Ishikawa (cell line): ENCODE measurements at regions not wholly inside any gene's neighbourhood (a gene's known extent, or its start where the extent isn't known, plus 50 kb on each side); places are given as distances from the start of the nearest gene placed in this dataset.

Experiments
- CEBPB ChIP-seq: IDR thresholded peaks from 2 replicates; pipeline ENCODE4 v1.6.1; 2012
- EGR1 ChIP-seq: IDR thresholded peaks from 2 replicates; pipeline ENCODE4 v1.6.1; 2012
- EP300 ChIP-seq: IDR thresholded peaks from 2 replicates; pipeline ENCODE4 v1.6.1; 2012; ENCODE audit warnings: borderline replicate concordance
- FOXM1 ChIP-seq: IDR thresholded peaks from 2 replicates; pipeline ENCODE4 v1.6.1; 2012; ENCODE audit warnings: low read depth, borderline replicate concordance
- NFIC ChIP-seq: IDR thresholded peaks from 2 replicates; pipeline ENCODE4 v1.6.1; 2012
- RAD21 ChIP-seq: IDR thresholded peaks from 2 replicates; pipeline ENCODE4 v1.6.1; 2012; ENCODE audit warnings: low read depth
- TAF1 ChIP-seq: IDR thresholded peaks from 2 replicates; pipeline ENCODE4 v1.6.1; 2012; ENCODE audit warnings: low read depth, mild to moderate bottlenecking
- TCF12 ChIP-seq: IDR thresholded peaks from 2 replicates; pipeline ENCODE4 v1.6.1; 2012; ENCODE audit warnings: low read depth
- TF ChIP-seq, protein P1 (sequence below): IDR thresholded peaks from 2 replicates; pipeline ENCODE4 v1.6.1; 2012
- TF ChIP-seq, protein P2 (sequence below): IDR thresholded peaks from 2 replicates; pipeline ENCODE4 v1.6.1; 2012
- TF ChIP-seq, protein P3 (sequence below): IDR thresholded peaks from 2 replicates; pipeline ENCODE4 v1.6.1; 2012; ENCODE audit warnings: low read depth, mild to moderate bottlenecking

DNA sequence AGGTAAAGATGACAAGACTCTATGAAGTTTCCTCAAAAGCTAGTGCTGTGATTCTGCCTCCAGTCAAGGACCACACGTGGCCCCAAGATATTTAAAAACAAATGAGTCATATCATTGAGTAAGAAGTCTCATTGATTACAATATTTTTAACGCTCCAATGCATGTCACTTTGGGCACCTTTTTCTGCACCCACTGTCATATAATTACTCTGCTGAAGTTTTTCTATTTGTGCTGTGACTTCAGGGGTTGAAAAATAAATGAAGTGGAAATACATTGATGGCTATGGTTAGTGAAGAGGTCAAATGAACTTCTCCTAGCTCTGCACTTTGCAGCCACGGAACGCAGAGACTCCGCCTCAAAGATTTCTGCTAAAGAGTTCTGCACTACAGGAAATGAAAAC is 344.3 kb upstream of the KYNU start:
- TF ChIP-seq TCF12 = no peak
- TF ChIP-seq, protein P1, sequence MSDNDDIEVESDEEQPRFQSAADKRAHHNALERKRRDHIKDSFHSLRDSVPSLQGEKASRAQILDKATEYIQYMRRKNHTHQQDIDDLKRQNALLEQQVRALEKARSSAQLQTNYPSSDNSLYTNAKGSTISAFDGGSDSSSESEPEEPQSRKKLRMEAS = no peak
- no peak for TF ChIP-seq EGR1
- no peak for TF ChIP-seq TAF1
- no peak for TF ChIP-seq FOXM1
- TF ChIP-seq, protein P2, sequence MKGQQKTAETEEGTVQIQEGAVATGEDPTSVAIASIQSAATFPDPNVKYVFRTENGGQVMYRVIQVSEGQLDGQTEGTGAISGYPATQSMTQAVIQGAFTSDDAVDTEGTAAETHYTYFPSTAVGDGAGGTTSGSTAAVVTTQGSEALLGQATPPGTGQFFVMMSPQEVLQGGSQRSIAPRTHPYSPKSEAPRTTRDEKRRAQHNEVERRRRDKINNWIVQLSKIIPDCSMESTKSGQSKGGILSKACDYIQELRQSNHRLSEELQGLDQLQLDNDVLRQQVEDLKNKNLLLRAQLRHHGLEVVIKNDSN = no peak
- TF ChIP-seq NFIC = no peak
- TF ChIP-seq, protein P3, sequence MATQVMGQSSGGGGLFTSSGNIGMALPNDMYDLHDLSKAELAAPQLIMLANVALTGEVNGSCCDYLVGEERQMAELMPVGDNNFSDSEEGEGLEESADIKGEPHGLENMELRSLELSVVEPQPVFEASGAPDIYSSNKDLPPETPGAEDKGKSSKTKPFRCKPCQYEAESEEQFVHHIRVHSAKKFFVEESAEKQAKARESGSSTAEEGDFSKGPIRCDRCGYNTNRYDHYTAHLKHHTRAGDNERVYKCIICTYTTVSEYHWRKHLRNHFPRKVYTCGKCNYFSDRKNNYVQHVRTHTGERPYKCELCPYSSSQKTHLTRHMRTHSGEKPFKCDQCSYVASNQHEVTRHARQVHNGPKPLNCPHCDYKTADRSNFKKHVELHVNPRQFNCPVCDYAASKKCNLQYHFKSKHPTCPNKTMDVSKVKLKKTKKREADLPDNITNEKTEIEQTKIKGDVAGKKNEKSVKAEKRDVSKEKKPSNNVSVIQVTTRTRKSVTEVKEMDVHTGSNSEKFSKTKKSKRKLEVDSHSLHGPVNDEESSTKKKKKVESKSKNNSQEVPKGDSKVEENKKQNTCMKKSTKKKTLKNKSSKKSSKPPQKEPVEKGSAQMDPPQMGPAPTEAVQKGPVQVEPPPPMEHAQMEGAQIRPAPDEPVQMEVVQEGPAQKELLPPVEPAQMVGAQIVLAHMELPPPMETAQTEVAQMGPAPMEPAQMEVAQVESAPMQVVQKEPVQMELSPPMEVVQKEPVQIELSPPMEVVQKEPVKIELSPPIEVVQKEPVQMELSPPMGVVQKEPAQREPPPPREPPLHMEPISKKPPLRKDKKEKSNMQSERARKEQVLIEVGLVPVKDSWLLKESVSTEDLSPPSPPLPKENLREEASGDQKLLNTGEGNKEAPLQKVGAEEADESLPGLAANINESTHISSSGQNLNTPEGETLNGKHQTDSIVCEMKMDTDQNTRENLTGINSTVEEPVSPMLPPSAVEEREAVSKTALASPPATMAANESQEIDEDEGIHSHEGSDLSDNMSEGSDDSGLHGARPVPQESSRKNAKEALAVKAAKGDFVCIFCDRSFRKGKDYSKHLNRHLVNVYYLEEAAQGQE = no peak
- no peak for TF ChIP-seq RAD21
- no peak for TF ChIP-seq CEBPB
- no peak for TF ChIP-seq EP300
